ENCODE measurements at regions not wholly inside any gene's neighbourhood (a gene's known extent, or its start where the extent isn't known, plus 50 kb on each side); places are given as distances from the start of the nearest gene placed in this dataset.

- no peak overlapping the region for H2AFZ ChIP-seq (ENCODE audit: low read depth, low read length, poor library complexity, severe bottlenecking)
- ChIA-PET POLR2A (no interaction called here), RAD21 (ENCODE audit: low non-redundant PET in 1 of 2, low total read pairs in 2 of 2, uncharacterized antibody in 2 of 2, unreplicated experiment in 2 of 2) (no interaction called here)
Measured at GRCh38 chr16:72560617-72561016, 388.7 kb upstream of the PMFBP1 start.

More at GRCh38 chr16:72560617-72561016, 388.7 kb upstream of the PMFBP1 start:
- Histone ChIP-seq H3K9ac (ENCODE audit: low read length) (no peak overlapping the region), H3K79me2 (ENCODE audit: insufficient read depth, low read length) (no peaks in the 10 kb centered on the region), H3K4me2 (ENCODE audit: low read length) (no peak overlapping the region), H3K9me3 (ENCODE audit: control insufficient read depth in 1 of 2, insufficient read depth in 1 of 2, low read depth in 1 of 2, low read length in 2 of 2) (no peaks in the 10 kb centered on the region), H3K4me1 (ENCODE audit: control insufficient read depth in 1 of 2, insufficient read depth in 2 of 2, low read length in 2 of 2) (no peaks in the 10 kb centered on the region), H3K27me3 (ENCODE audit: insufficient read depth, low read length) (no peaks in the 10 kb centered on the region), H3K9me2 (ENCODE audit: insufficient read depth) (no peaks in the 10 kb centered on the region), H3K36me3 (ENCODE audit: control insufficient read depth in 1 of 2, insufficient read depth in 2 of 2, low read length in 2 of 2) (no peaks in the 10 kb centered on the region), H3K4me3 (replicated peaks in 1 of 2; ENCODE audit: low read depth in 1 of 2, low read length in 2 of 2) (no peak overlapping the region), H4K20me1 (ENCODE audit: insufficient read depth) (no peaks in the 10 kb centered on the region), H3K27ac (ENCODE audit: low read depth, low read length) (no peak overlapping the region)
- intact Hi-C loops (cut with micrococcal nuclease), result no loop called here
- DNase-seq (ENCODE audit: low read depth, low spot score) (no peak), ATAC-seq (no peak)
- CTCF ChIA-PET, result no interaction called here
- BruUV-seq (replicated peaks), result no TSS peak
- TF ChIP-seq REST (IDR thresholded peaks at IDR 0.05; ENCODE audit: low read depth), result no peak
- TF ChIP-seq ATF3 (IDR thresholded peaks at IDR 0.05), result no peak
- no peak for TF ChIP-seq YY1 (IDR thresholded peaks at IDR 0.05; ENCODE audit: extremely low read depth, insufficient replicate concordance, low read depth, low read length)
- no peak for TF ChIP-seq EZH2 (IDR thresholded peaks at IDR 0.05)
- TF ChIP-seq EGR1 (IDR thresholded peaks at IDR 0.05; ENCODE audit: low read depth), result no peak
- no peak for TF ChIP-seq ELF1 (IDR thresholded peaks at IDR 0.05; ENCODE audit: borderline replicate concordance, low read depth)
- no peak for TF ChIP-seq JUND (IDR thresholded peaks at IDR 0.05)
- TF ChIP-seq TCF7L2 (IDR thresholded peaks at IDR 0.05; ENCODE audit: borderline replicate concordance, extremely low read depth, insufficient read depth, insufficient read length), result no peak
- no peak for TF ChIP-seq POLR2A (IDR thresholded peaks at IDR 0.05; ENCODE audit: borderline replicate concordance, extremely low read depth, insufficient read depth, insufficient read length)
- TF ChIP-seq RAD21 (IDR thresholded peaks at IDR 0.05; ENCODE audit: low read depth), result no peak
- no peak for TF ChIP-seq ZBTB33 (IDR thresholded peaks at IDR 0.05; ENCODE audit: extremely low read depth, insufficient replicate concordance, low read length)
- TF ChIP-seq SIN3A (IDR thresholded peaks at IDR 0.05; ENCODE audit: low read depth), result no peak

All from HCT116 (cell line).